ENCODE measurements at regions not wholly inside any gene's neighbourhood (a gene's known extent, or its start where the extent isn't known, plus 50 kb on each side); places are given as distances from the start of the nearest gene placed in this dataset.
"Not testable (repeated sequence)": the region's sequence is repeated elsewhere in the genome, so short reads cannot be mapped to it uniquely, and the experiment has no call there.

DNA sequence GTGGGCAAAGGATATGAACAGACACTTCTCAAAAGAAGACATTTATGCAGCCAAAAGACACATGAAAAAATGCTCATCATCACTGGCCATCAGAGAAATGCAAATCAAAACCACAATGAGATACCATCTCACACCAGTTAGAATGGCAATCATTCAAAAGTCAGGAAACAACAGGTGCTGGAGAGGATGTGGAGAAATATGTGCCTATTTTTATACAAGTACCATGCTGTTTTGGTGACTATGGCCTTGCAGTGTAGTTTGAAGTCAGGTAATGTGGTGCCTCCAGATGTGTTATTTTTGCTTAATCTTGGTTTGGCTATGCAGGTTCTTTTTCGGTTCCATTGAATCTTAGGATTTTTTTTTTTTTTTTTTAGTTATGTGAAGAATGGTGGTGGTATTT is 387.7 kb upstream of the ST8SIA4 start:
- TF ChIP-seq POLR2AphosphoS5 (IDR thresholded peaks at IDR 0.05; ENCODE audit: low read depth, low read length); TAF1 (IDR thresholded peaks at IDR 0.05; ENCODE audit: borderline replicate concordance, low read depth, low read length); CHD2 (IDR thresholded peaks at IDR 0.05; ENCODE audit: low read length, partially characterized antibody); TEAD4 (IDR thresholded peaks at IDR 0.05; ENCODE audit: borderline replicate concordance, insufficient read depth); EZH2phosphoT487 (IDR thresholded peaks at IDR 0.05; ENCODE audit: borderline replicate concordance, low read depth): not testable (repeated sequence)

All from SK-N-SH (cell line).